ENCODE measurements at regions not wholly inside any gene's neighbourhood (a gene's known extent, or its start where the extent isn't known, plus 50 kb on each side); places are given as distances from the start of the nearest gene placed in this dataset.

- no peaks in the 10 kb centered on the region for H3K79me1 ChIP-seq (ENCODE audit: low read depth, low read length)
- H3K23me2 ChIP-seq (ENCODE audit: low read depth, low read length): no peaks in the 10 kb centered on the region
- H3K27ac ChIP-seq (ENCODE audit: low read depth, low read length): no peak overlapping the region
Observed at GRCh38 chr3:151561878-151562277, 101.0 kb upstream of the IGSF10 start.

More at GRCh38 chr3:151561878-151562277, 101.0 kb upstream of the IGSF10 start:
- no peak overlapping the region for H3K18ac ChIP-seq (ENCODE audit: extremely low read depth, low read length)
- no peak overlapping the region for H4K8ac ChIP-seq (ENCODE audit: extremely low read depth, insufficient read depth, low read length)
- H4K91ac ChIP-seq (replicated peaks; ENCODE audit: insufficient read length, low read length): no peak overlapping the region
- H2BK120ac ChIP-seq (replicated peaks; ENCODE audit: low read depth, low read length): no peak overlapping the region
- no peak overlapping the region for H3K23ac ChIP-seq (ENCODE audit: insufficient read length)
- DNase-seq (ENCODE audit: low read depth in 1 of 2, low spot score in 2 of 2) (no peak), FAIRE-seq (no peak)
- H2BK20ac ChIP-seq (ENCODE audit: low read length): no peak overlapping the region
- H3K79me2 ChIP-seq (ENCODE audit: control insufficient read depth in 1 of 2, insufficient read depth in 2 of 2, low read length in 2 of 2): no peaks in the 10 kb centered on the region
- WGBS, 2 experiments (ENCODE audit: extremely low coverage in 1 of 2, insufficient coverage in 1 of 2, insufficient read length in 1 of 2, insufficient replicate concordance in 2 of 2, low coverage in 1 of 2, low lambda C conversion rate in 2 of 2, missing lambda C conversion rate in 1 of 2): 89% methylated on average over 3 of the region's 3 CpGs; no CpG with 5 or more reads in 1 of the 2 experiments
- H3K4me2 ChIP-seq (ENCODE audit: insufficient read depth in 1 of 2, low read depth in 2 of 2, low read length in 2 of 2): no peak overlapping the region
- TF ChIP-seq CHD2 (IDR thresholded peaks at IDR 0.05; ENCODE audit: low read length): no peak
- TF ChIP-seq CTBP2 (IDR thresholded peaks at IDR 0.05; ENCODE audit: borderline replicate concordance, insufficient read depth, insufficient read length, low read length): no peak
- no peak for TF ChIP-seq TAF7 (optimal IDR thresholded peaks at IDR 0.05; ENCODE audit: borderline replicate concordance, low read depth, low read length)
- no peak for TF ChIP-seq MAFK (IDR thresholded peaks at IDR 0.05; ENCODE audit: low read depth, low read length)
- TF ChIP-seq YY1 (IDR thresholded peaks at IDR 0.05; ENCODE audit: low read depth, low read length): no peak
- no peak for TF ChIP-seq ZNF274 (IDR thresholded peaks at IDR 0.05; ENCODE audit: borderline replicate concordance, extremely low read depth, low read length)
- TF ChIP-seq PHF8 (conservative IDR thresholded peaks at IDR 0.05; ENCODE audit: low read depth, low read length): no peak
- no peak for TF ChIP-seq TCF12 (IDR thresholded peaks at IDR 0.05; ENCODE audit: low read depth, low read length)
- no peak for TF ChIP-seq EP300 (IDR thresholded peaks at IDR 0.05; ENCODE audit: borderline replicate concordance in 1 of 2, low read depth in 2 of 2, low read length in 2 of 2)
- no peak for TF ChIP-seq SP4 (IDR thresholded peaks at IDR 0.05; ENCODE audit: low read length)
- no peak for TF ChIP-seq TAF1 (IDR thresholded peaks at IDR 0.05; ENCODE audit: low read depth, low read length)
- no peak for TF ChIP-seq KDM4A (IDR thresholded peaks at IDR 0.05; ENCODE audit: low read depth, low read length, severe bottlenecking)
- TF ChIP-seq POU5F1 (IDR thresholded peaks at IDR 0.05; ENCODE audit: low read depth, low read length): no peak
- TF ChIP-seq CREB1 (IDR thresholded peaks at IDR 0.05): no peak
- TF ChIP-seq JUN (IDR thresholded peaks at IDR 0.05; ENCODE audit: low read depth, low read length): no peak
- TF ChIP-seq BCL11A (IDR thresholded peaks at IDR 0.05; ENCODE audit: low read depth in 2 of 2, low read length in 2 of 2): no peak
- H3K4me3 ChIP-seq (ENCODE audit: extremely low read depth in 1 of 4, insufficient read depth in 2 of 4, low read depth in 3 of 4, low read length in 4 of 4): no peak overlapping the region
- H4K5ac ChIP-seq (ENCODE audit: insufficient read length, low read depth, low read length): no peak overlapping the region
- ChIA-PET POLR2A (ENCODE audit: partially characterized antibody) (no interaction called here), CTCF (ENCODE audit: partially characterized antibody) (no interaction called here)
- no peak overlapping the region for H3K4ac ChIP-seq (replicated peaks; ENCODE audit: insufficient read length, low read depth, low read length)
- H3K9ac ChIP-seq (replicated peaks in 1 of 4; ENCODE audit: extremely low read depth in 1 of 4, low read depth in 3 of 4, low read length in 3 of 4): no peak overlapping the region
- no peaks in the 10 kb centered on the region for H3K27me3 ChIP-seq (replicated peaks in 1 of 4; ENCODE audit: control insufficient read depth in 3 of 4, extremely low read depth in 1 of 4, insufficient read depth in 3 of 4, low read length in 3 of 4)
- H3K9me3 ChIP-seq (ENCODE audit: insufficient read depth in 2 of 2, low read depth in 1 of 2, low read length in 1 of 2): peaks cover 0 to 3% of the 10 kb centered on the region in 2 experiments; a peak in 1 of 4 replicates
- no peak overlapping the region for H2BK15ac ChIP-seq (ENCODE audit: low read length)
- no peak overlapping the region for H3K14ac ChIP-seq (ENCODE audit: insufficient read length)
- no peaks in the 10 kb centered on the region for H3K36me3 ChIP-seq (ENCODE audit: control insufficient read depth in 2 of 4, insufficient read depth in 4 of 4, low read length in 3 of 4)
- H3K56ac ChIP-seq (replicated peaks; ENCODE audit: insufficient read length, low read depth, low read length): no peak overlapping the region
- no peak overlapping the region for H2AK5ac ChIP-seq (ENCODE audit: low read depth, low read length)
- H2BK12ac ChIP-seq (ENCODE audit: low read depth, low read length): no peak overlapping the region
- no peak overlapping the region for H2BK5ac ChIP-seq (ENCODE audit: low read depth, low read length)
- no peaks in the 10 kb centered on the region for H4K20me1 ChIP-seq (replicated peaks in 1 of 2; ENCODE audit: control insufficient read depth in 1 of 2, insufficient read depth in 2 of 2, low read length in 2 of 2)
- no peak overlapping the region for H2AFZ ChIP-seq (ENCODE audit: low read length)
- H3K4me1 ChIP-seq (replicated peaks in 1 of 4; ENCODE audit: control insufficient read depth in 3 of 4, insufficient read depth in 4 of 4, low read length in 3 of 4): peaks cover 0 to 2% (median under 1%) of the 10 kb centered on the region in 4 experiments; a peak in 2 of 7 replicates
